A549 (cell line): ENCODE measurements at regions not wholly inside any gene's neighbourhood (a gene's known extent, or its start where the extent isn't known, plus 50 kb on each side); places are given as distances from the start of the nearest gene placed in this dataset.

Source experiments
- EP300 ChIP-seq, 2 experiments: fragments of >200 bp; sonication (Bioruptor Twin); formaldehyde crosslinking; IDR thresholded peaks; 2 replicates in 1 of 2; 3 replicates in 1 of 2; pipeline ENCODE4 v1.6.1; 2016 to 2017
- POLR2A ChIP-seq: IDR thresholded peaks from 2 replicates; pipeline ENCODE4 v1.6.1; 2012; ENCODE audit warnings: mild to moderate bottlenecking, low read length
- RFX5 ChIP-seq: fragments of 450-650 bp; IDR thresholded peaks from 2 replicates; pipeline ENCODE4 v1.7.1; 2014; ENCODE audit warnings: antibody characterized with exemption, mild to moderate bottlenecking, moderate library complexity
- TF ChIP-seq, protein P1 (sequence below): fragments of >200 bp; sonication (Bioruptor Twin); formaldehyde crosslinking; IDR thresholded peaks from 3 replicates; pipeline ENCODE4 v1.5.1; 2016

DNA sequence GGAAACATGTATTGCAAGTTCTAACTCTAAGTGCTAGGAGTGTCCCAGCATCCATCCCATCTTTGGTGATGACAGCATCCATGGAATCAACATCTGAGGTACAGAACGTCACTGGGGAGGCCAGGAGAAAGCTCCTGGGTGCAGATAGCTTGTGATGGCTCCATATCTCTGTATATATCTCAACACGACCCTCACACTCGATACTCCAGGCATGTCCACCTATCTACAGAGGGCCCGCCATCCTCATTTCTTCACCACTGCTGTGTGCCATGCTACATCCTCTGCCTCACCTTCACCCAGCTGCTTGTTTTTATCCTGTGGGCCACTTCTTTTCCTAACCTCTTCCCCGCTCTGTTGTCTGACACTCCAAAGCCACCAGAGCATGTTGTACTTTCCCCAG, 100.4 kb upstream of the SERP2 start:
- TF ChIP-seq, protein P1, sequence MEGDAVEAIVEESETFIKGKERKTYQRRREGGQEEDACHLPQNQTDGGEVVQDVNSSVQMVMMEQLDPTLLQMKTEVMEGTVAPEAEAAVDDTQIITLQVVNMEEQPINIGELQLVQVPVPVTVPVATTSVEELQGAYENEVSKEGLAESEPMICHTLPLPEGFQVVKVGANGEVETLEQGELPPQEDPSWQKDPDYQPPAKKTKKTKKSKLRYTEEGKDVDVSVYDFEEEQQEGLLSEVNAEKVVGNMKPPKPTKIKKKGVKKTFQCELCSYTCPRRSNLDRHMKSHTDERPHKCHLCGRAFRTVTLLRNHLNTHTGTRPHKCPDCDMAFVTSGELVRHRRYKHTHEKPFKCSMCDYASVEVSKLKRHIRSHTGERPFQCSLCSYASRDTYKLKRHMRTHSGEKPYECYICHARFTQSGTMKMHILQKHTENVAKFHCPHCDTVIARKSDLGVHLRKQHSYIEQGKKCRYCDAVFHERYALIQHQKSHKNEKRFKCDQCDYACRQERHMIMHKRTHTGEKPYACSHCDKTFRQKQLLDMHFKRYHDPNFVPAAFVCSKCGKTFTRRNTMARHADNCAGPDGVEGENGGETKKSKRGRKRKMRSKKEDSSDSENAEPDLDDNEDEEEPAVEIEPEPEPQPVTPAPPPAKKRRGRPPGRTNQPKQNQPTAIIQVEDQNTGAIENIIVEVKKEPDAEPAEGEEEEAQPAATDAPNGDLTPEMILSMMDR: no peak
- TF ChIP-seq POLR2A (no peak), EP300 (IDR thresholded peaks at IDR 0.05) (no peak), RFX5 (no peak)
